Uterus (tissue), 2 donors: ENCODE measurements at regions not wholly inside any gene's neighbourhood (a gene's known extent, or its start where the extent isn't known, plus 50 kb on each side); places are given as distances from the start of the nearest gene placed in this dataset.
"Not testable (repeated sequence)": the region's sequence is repeated elsewhere in the genome, so short reads cannot be mapped to it uniquely, and the experiment has no call there.

Experiments used
- CTCF ChIP-seq, 4 experiments: fragments of 200-600 bp in 2 of 4; fragments of 450-650 bp in 2 of 4; sonication (generic) in 2 of 4; IDR thresholded peaks; one replicate each; pipeline ENCODE4 v1.5.1; 2016 to 2019; ENCODE audit warnings: antibody characterized with exemption in 4 of 4, mild to moderate bottlenecking in 2 of 4, moderate library complexity in 1 of 4
- POLR2A ChIP-seq, 2 donors: fragments of 450-650 bp; IDR thresholded peaks; one replicate each; pipeline ENCODE4 v1.6.1; 2016; ENCODE audit warnings: antibody characterized with exemption in 2 of 2, mild to moderate bottlenecking in 1 of 2, moderate library complexity in 1 of 2

GRCh38 chr5:155714435-155714834, 612.5 kb upstream of the SGCD start:
- TF ChIP-seq CTCF, POLR2A (IDR thresholded peaks at IDR 0.05): not testable (repeated sequence)
